Trophoblast cell (in vitro differentiated cells and primary cell): ENCODE measurements at regions not wholly inside any gene's neighbourhood (a gene's known extent, or its start where the extent isn't known, plus 50 kb on each side); places are given as distances from the start of the nearest gene placed in this dataset.
"Not testable (repeated sequence)": the region's sequence is repeated elsewhere in the genome, so short reads cannot be mapped to it uniquely, and the experiment has no call there.

Experiments
- DNase-seq, 2 donors: peaks; one replicate each; pipeline ENCODE4 v3.0.0-alpha.2; 2016
- H2AFZ ChIP-seq: 2 replicates; pipeline ENCODE4 v1.6.1; 2013; ENCODE audit warnings: low read length, moderate library complexity, mild to moderate bottlenecking; ENCODE audit not compliant: insufficient read depth, poor library complexity
- H2AK5ac ChIP-seq: 2 replicates; pipeline ENCODE4 v1.6.1; 2013; ENCODE audit warnings: mild to moderate bottlenecking, low read length
- H2BK120ac ChIP-seq: 2 replicates; pipeline ENCODE4 v1.6.1; 2013; ENCODE audit warnings: low read length, mild to moderate bottlenecking, moderate library complexity; ENCODE audit not compliant: insufficient read depth, poor library complexity
- H2BK12ac ChIP-seq: 2 replicates; pipeline ENCODE4 v1.6.1; 2013; ENCODE audit warnings: mild to moderate bottlenecking, low read length, moderate library complexity
- H2BK5ac ChIP-seq: 2 replicates; pipeline ENCODE4 v1.6.1; 2013; ENCODE audit warnings: low read length, low read depth, moderate library complexity, mild to moderate bottlenecking; ENCODE audit not compliant: poor library complexity
- H3K14ac ChIP-seq: 2 replicates; pipeline ENCODE4 v1.6.1; 2013; ENCODE audit warnings: mild to moderate bottlenecking, low read length
- H3K18ac ChIP-seq: 2 replicates; pipeline ENCODE4 v1.6.1; 2013; ENCODE audit warnings: mild to moderate bottlenecking, low read length
- H3K23ac ChIP-seq: 2 replicates; pipeline ENCODE4 v1.6.1; 2013; ENCODE audit warnings: low read length
- H3K27ac ChIP-seq: 2 replicates; pipeline ENCODE4 v1.5.1; 2013; ENCODE audit warnings: low read depth, mild to moderate bottlenecking, inconsistent platforms, low read length, moderate library complexity
- H3K27me3 ChIP-seq: 2 replicates; pipeline ENCODE4 v1.6.1; 2013; ENCODE audit warnings: inconsistent platforms, mild to moderate bottlenecking, low read length, moderate library complexity; ENCODE audit not compliant: insufficient read depth
- H3K36me3 ChIP-seq, 2 experiments: 1 replicate in 1 of 2; 2 replicates in 1 of 2; pipeline ENCODE4 v1.6.1; 2013; ENCODE audit warnings: low read length in 2 of 2, mild to moderate bottlenecking in 2 of 2, moderate library complexity in 1 of 2; ENCODE audit not compliant: insufficient read depth in 2 of 2, control insufficient read depth in 1 of 2
- H3K4ac ChIP-seq: 2 replicates; pipeline ENCODE4 v1.6.1; 2013; ENCODE audit warnings: low read depth, mild to moderate bottlenecking, low read length, moderate library complexity
- H3K4me1 ChIP-seq, 2 experiments: 1 replicate in 1 of 2; 2 replicates in 1 of 2; pipeline ENCODE4 v1.6.1; 2013; ENCODE audit warnings: low read length in 2 of 2, mild to moderate bottlenecking in 2 of 2, moderate library complexity in 1 of 2; ENCODE audit not compliant: insufficient read depth in 2 of 2, control insufficient read depth in 1 of 2
- H3K4me2 ChIP-seq: 2 replicates; pipeline ENCODE4 v1.6.1; 2013; ENCODE audit warnings: inconsistent platforms, mild to moderate bottlenecking, low read length, moderate library complexity
- H3K4me3 ChIP-seq: 2 replicates; pipeline ENCODE4 v1.5.1; 2013; ENCODE audit warnings: mild to moderate bottlenecking, low read depth, low read length, inconsistent platforms
- H3K79me1 ChIP-seq: one replicate; pipeline ENCODE4 v1.6.1; 2013; ENCODE audit warnings: low read length
- H3K79me2 ChIP-seq: 2 replicates; pipeline ENCODE4 v1.6.1; 2013; ENCODE audit warnings: low read length, mild to moderate bottlenecking; ENCODE audit not compliant: control insufficient read depth, insufficient read depth, poor library complexity
- H3K9ac ChIP-seq: 2 replicates; pipeline ENCODE4 v1.6.1; 2013; ENCODE audit warnings: mild to moderate bottlenecking, low read length
- H3K9me3 ChIP-seq: 2 replicates; pipeline ENCODE4 v1.6.1; 2013; ENCODE audit warnings: low read depth, mild to moderate bottlenecking, control low read depth, inconsistent platforms, low read length; ENCODE audit not compliant: insufficient read depth
- H4K12ac ChIP-seq: 2 replicates; pipeline ENCODE4 v1.6.1; 2013; ENCODE audit warnings: low read depth, mild to moderate bottlenecking, low read length, moderate library complexity
- H4K8ac ChIP-seq: 2 replicates; pipeline ENCODE4 v1.6.1; 2013; ENCODE audit warnings: low read depth, mild to moderate bottlenecking, low read length, moderate library complexity
- H4K91ac ChIP-seq: one replicate; pipeline ENCODE4 v1.6.1; 2013; ENCODE audit warnings: low read depth, mild to moderate bottlenecking, low read length, moderate library complexity
- WGBS: extraction: QIAGEN DNeasy Blood & Tissue Kit; methylation state at CpG from one replicate; pipeline ENCODE4 v1.1.7; 2013; ENCODE audit warnings: missing lambda C conversion rate; ENCODE audit not compliant: insufficient read length, insufficient coverage; ENCODE audit errors: extremely low coverage; 5-methylcytosine and 5-hydroxymethylcytosine counted together

GRCh38 chr9:68629042-68629441 is 76.0 kb upstream of the PIP5K1B start:
- no peak overlapping the region for H2AFZ ChIP-seq
- no peak overlapping the region for H2BK12ac ChIP-seq
- no peak overlapping the region for H4K8ac ChIP-seq
- no peaks in the 10 kb centered on the region for H3K27me3 ChIP-seq
- no peak overlapping the region for H3K18ac ChIP-seq
- H3K9me3 ChIP-seq: no peaks in the 10 kb centered on the region
- no peak overlapping the region for H3K14ac ChIP-seq
- H3K4me2 ChIP-seq: no peak overlapping the region
- no peak overlapping the region for H3K9ac ChIP-seq
- H3K79me2 ChIP-seq: no peaks in the 10 kb centered on the region
- no peak overlapping the region for H4K12ac ChIP-seq
- H2BK5ac ChIP-seq: no peak overlapping the region
- H2BK120ac ChIP-seq: no peak overlapping the region
- H3K4ac ChIP-seq: no peak overlapping the region
- no CpG with 5 or more reads among the region's 2 CpGs for WGBS
- no peak overlapping the region for H2AK5ac ChIP-seq
- no peaks in the 10 kb centered on the region for H3K36me3 ChIP-seq
- H3K79me1 ChIP-seq: no peaks in the 10 kb centered on the region
- H3K4me3 ChIP-seq: no peak overlapping the region
- DNase-seq: no peak
- H4K91ac ChIP-seq: no peak overlapping the region
- no peaks in the 10 kb centered on the region for H3K4me1 ChIP-seq
- no peak overlapping the region for H3K23ac ChIP-seq
- no peak overlapping the region for H3K27ac ChIP-seq

DNA sequence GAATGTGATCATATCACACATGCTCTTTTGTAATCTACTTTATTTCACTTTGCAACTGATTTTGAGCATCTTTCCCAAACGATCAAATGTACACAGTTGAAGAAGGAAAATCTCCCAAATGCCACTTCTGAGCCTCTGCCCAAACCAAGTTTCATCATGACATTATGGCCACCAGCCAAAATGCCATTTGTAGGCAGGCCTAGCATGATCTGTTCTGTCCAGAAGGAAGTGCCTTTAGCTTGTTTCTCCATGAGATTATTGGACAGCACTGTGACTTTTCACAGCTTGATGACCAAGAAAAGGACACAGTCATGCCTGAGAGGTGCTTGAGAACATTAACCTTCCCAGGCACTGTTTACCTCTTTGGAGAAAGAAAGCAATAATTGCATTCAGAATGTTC is 73.2 kb upstream of the PIP5K1B start:
- Histone ChIP-seq H3K23ac (peak overlapping the region; percentile 68), H4K91ac (no peak overlapping the region), H3K4me3 (no peak overlapping the region), H3K4me2 (no peak overlapping the region), H4K12ac (no peak overlapping the region), H3K4ac (no peak overlapping the region), H3K9ac (no peak overlapping the region), H2AK5ac (no peak overlapping the region), H3K9me3 (no peaks in the 10 kb centered on the region), H3K4me1 (no peaks in the 10 kb centered on the region), H2AFZ (no peak overlapping the region), H3K18ac (no peak overlapping the region), H3K79me2 (no peaks in the 10 kb centered on the region), H3K27me3 (no peaks in the 10 kb centered on the region), H3K14ac (no peak overlapping the region), H2BK120ac (no peak overlapping the region), H2BK12ac (no peak overlapping the region), H3K36me3 (no peaks in the 10 kb centered on the region), H3K79me1 (no peaks in the 10 kb centered on the region), H3K27ac (no peak overlapping the region), H2BK5ac (no peak overlapping the region), H4K8ac (no peak overlapping the region)
- no CpG with 5 or more reads among the region's 1 CpG for WGBS
- DNase-seq: no peak

- no peaks in the 10 kb centered on the region for H3K79me2 ChIP-seq
- no peak overlapping the region for H2AK5ac ChIP-seq
- no peak overlapping the region for H4K12ac ChIP-seq
- H3K4me2 ChIP-seq: no peak overlapping the region
- no peak for DNase-seq
- H3K4ac ChIP-seq: no peak overlapping the region
- no peak overlapping the region for H2BK5ac ChIP-seq
- no peak overlapping the region for H3K18ac ChIP-seq
- H2AFZ ChIP-seq: no peak overlapping the region
- no peaks in the 10 kb centered on the region for H3K36me3 ChIP-seq
- WGBS: no CpG with 5 or more reads among the region's 3 CpGs
- no peaks in the 10 kb centered on the region for H3K9me3 ChIP-seq
- H2BK120ac ChIP-seq: no peak overlapping the region
- no peak overlapping the region for H3K14ac ChIP-seq
- H3K4me3 ChIP-seq: no peak overlapping the region
- no peak overlapping the region for H4K8ac ChIP-seq
- H3K4me1 ChIP-seq: no peaks in the 10 kb centered on the region
- no peak overlapping the region for H3K9ac ChIP-seq
- no peaks in the 10 kb centered on the region for H3K79me1 ChIP-seq
- H2BK12ac ChIP-seq: no peak overlapping the region
- no peak overlapping the region for H3K27ac ChIP-seq
- H3K27me3 ChIP-seq: no peaks in the 10 kb centered on the region
- H4K91ac ChIP-seq: no peak overlapping the region
- no peak overlapping the region for H3K23ac ChIP-seq
Measured at GRCh38 chr9:68637020-68637419, 68.0 kb upstream of the PIP5K1B start.

DNA sequence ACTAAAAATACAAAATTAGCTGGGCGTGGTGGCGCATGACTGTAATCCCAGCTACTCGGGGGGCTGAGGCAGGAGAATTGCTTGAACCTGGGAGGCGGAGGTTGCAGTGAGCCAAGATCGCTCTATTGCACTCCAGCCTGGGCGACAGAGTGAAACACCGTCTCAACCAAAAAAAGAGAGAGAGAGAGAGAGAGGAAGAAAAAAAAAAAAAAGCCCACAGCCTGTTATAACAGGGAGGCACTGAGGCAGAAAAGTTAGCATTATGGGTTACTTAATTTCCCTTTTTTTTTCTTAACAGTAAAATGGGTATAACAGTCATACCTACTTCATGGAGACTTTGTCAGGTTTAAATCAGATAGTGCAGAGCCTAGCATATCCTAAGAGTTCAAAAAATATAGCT is 65.8 kb upstream of the PIP5K1B start:
- not testable (repeated sequence) for H3K4me1 ChIP-seq, H2AK5ac ChIP-seq, H3K79me2 ChIP-seq, H3K27me3 ChIP-seq, H3K18ac ChIP-seq, H4K8ac ChIP-seq, H2BK12ac ChIP-seq, H3K4ac ChIP-seq, H3K9me3 ChIP-seq, H3K4me2 ChIP-seq, H2BK120ac ChIP-seq, DNase-seq, H3K27ac ChIP-seq, H3K9ac ChIP-seq, H4K91ac ChIP-seq, H2AFZ ChIP-seq, H3K4me3 ChIP-seq, H3K23ac ChIP-seq, H3K79me1 ChIP-seq, H3K14ac ChIP-seq, H3K36me3 ChIP-seq, H4K12ac ChIP-seq, H2BK5ac ChIP-seq
- WGBS: no CpG with 5 or more reads among the region's 7 CpGs
